HCT116 (cell line): ENCODE measurements at regions not wholly inside any gene's neighbourhood (a gene's known extent, or its start where the extent isn't known, plus 50 kb on each side); places are given as distances from the start of the nearest gene placed in this dataset.
A peak's percentile ranks its signal among the peaks of the same experiment; 100 is the strongest.

Experiments
- ATAC-seq: fragments of 200-7000 bp; cut with Tn5 transposase; 2 replicates; pipeline ENCODE4 v1.9.1; 2020; ENCODE audit warnings: mild to moderate bottlenecking, moderate library complexity
- BruUV-seq: library from RNA; stranded (reverse); fragments of 400-500 nt; replicated peaks from 2 replicates; lab custom pipeline; 2021; lab: Mats Ljungman, UMichigan
- CTCF ChIA-PET: fragments of 300-600 bp; sonication (Branson Sonifier 250); formaldehyde crosslinking; loops from one replicate; lab custom pipeline; 2021; ENCODE audit warnings: antibody characterized with exemption; lab: Charles Lee
- POLR2A ChIA-PET: fragments of 300-600, 350-600 bp; sonication (Branson Sonifier 250); formaldehyde crosslinking; loops from one replicate; lab custom pipeline; 2021; ENCODE audit warnings: antibody characterized with exemption; lab: Charles Lee
- RAD21 ChIA-PET, 2 experiments: fragments of 300-600 bp; sonication (Branson Sonifier 250); formaldehyde crosslinking; loops; one replicate each; lab custom pipeline; 2023; ENCODE audit warnings: low total read pairs in 2 of 2; ENCODE audit not compliant: uncharacterized antibody in 2 of 2, unreplicated experiment in 2 of 2, low non-redundant PET in 1 of 2; lab: Charles Lee
- DNase-seq: peaks from one replicate; pipeline ENCODE4 v3.0.0-alpha.2; 2010; ENCODE audit warnings: low read depth, low spot score
- H2AFZ ChIP-seq: fragments of 200-600 bp; shearing (Covaris generic), sonication (generic); 2 replicates; pipeline ENCODE4 v1.6.1; 2017; ENCODE audit warnings: low read depth, mixed run types, mixed read lengths, antibody characterized with exemption, low read length; ENCODE audit not compliant: poor library complexity, severe bottlenecking
- H3K27ac ChIP-seq: 2 replicates; pipeline ENCODE4 v1.5.1; 2012; ENCODE audit warnings: low read depth, low read length
- H3K27me3 ChIP-seq: fragments of 200-600 bp; sonication (generic); 2 replicates; pipeline ENCODE4 v1.6.1; 2016; ENCODE audit warnings: mixed run types, low read length, mixed read lengths; ENCODE audit not compliant: insufficient read depth
- H3K36me3 ChIP-seq, 2 experiments: fragments of 200-500 bp in 1 of 2; fragments of 200-600 bp in 1 of 2; sonication (Bioruptor generic) in 1 of 2; sonication (generic) in 1 of 2; 2 replicates each; pipeline versions ENCODE4 v1.5.1 to v1.6.1; 2014 to 2016; ENCODE audit warnings: low read length in 2 of 2, inconsistent platforms in 1 of 2, mixed read lengths in 1 of 2, mixed run types in 1 of 2; ENCODE audit not compliant: insufficient read depth in 2 of 2, control insufficient read depth in 1 of 2
- H3K4me1 ChIP-seq, 2 experiments: fragments of 200-600 bp in 1 of 2; sonication (generic) in 1 of 2; 2 replicates each; pipeline versions ENCODE4 v1.5.1 to v1.6.1; 2012 to 2017; ENCODE audit warnings: low read length in 2 of 2, inconsistent platforms in 1 of 2, mild to moderate bottlenecking in 1 of 2, mixed read lengths in 1 of 2, mixed run types in 1 of 2, moderate library complexity in 1 of 2; ENCODE audit not compliant: insufficient read depth in 2 of 2, control insufficient read depth in 1 of 2
- H3K4me2 ChIP-seq: fragments of 200-600 bp; sonication (generic); 2 replicates; pipeline ENCODE4 v1.6.1; 2017; ENCODE audit warnings: mixed run types, low read length, mixed read lengths
- H3K4me3 ChIP-seq, 2 experiments: fragments of 200-600 bp in 1 of 2; sonication (generic) in 1 of 2; replicated peaks in 1 of 2; 2 replicates each; pipeline ENCODE4 v1.5.1; 2011 to 2016; ENCODE audit warnings: low read length in 2 of 2, control low read depth in 1 of 2, low read depth in 1 of 2, mild to moderate bottlenecking in 1 of 2, mixed read lengths in 1 of 2, mixed run types in 1 of 2
- H3K79me2 ChIP-seq: fragments of 200-600 bp; sonication (generic); 2 replicates; pipeline ENCODE4 v1.6.1; 2017; ENCODE audit warnings: mild to moderate bottlenecking, mixed run types, low read length, moderate library complexity, mixed read lengths; ENCODE audit not compliant: insufficient read depth
- H3K9ac ChIP-seq: fragments of 200-600 bp; sonication (generic); 2 replicates; pipeline ENCODE4 v1.6.1; 2016; ENCODE audit warnings: low read length, mixed read lengths
- H3K9me2 ChIP-seq: fragments of 200-600 bp; sonication (generic), shearing (Covaris generic); 2 replicates; pipeline ENCODE4 v1.6.1; 2017; ENCODE audit warnings: mixed run types, mild to moderate bottlenecking, moderate library complexity; ENCODE audit not compliant: insufficient read depth
- H3K9me3 ChIP-seq, 2 experiments: fragments of 200-500 bp in 1 of 2; fragments of 200-600 bp in 1 of 2; sonication (Bioruptor generic) in 1 of 2; sonication (generic) in 1 of 2; 2 replicates each; pipeline ENCODE4 v1.6.1; 2014 to 2017; ENCODE audit warnings: low read length in 2 of 2, mixed read lengths in 2 of 2, inconsistent platforms in 1 of 2, low read depth in 1 of 2, mild to moderate bottlenecking in 1 of 2, mixed run types in 1 of 2, moderate library complexity in 1 of 2; ENCODE audit not compliant: control insufficient read depth in 1 of 2, insufficient read depth in 1 of 2
- H4K20me1 ChIP-seq: fragments of 200-600 bp; sonication (generic), shearing (Covaris generic); 2 replicates; pipeline ENCODE4 v1.6.1; 2017; ENCODE audit warnings: mixed run types, mild to moderate bottlenecking, moderate library complexity; ENCODE audit not compliant: insufficient read depth
- CEBPB ChIP-seq: IDR thresholded peaks from 2 replicates; pipeline ENCODE4 v1.6.1; 2012; ENCODE audit warnings: low read depth
- EGR1 ChIP-seq: IDR thresholded peaks from 2 replicates; pipeline ENCODE4 v1.6.1; 2012; ENCODE audit warnings: low read depth
- RAD21 ChIP-seq: IDR thresholded peaks from 2 replicates; pipeline ENCODE4 v1.6.1; 2012; ENCODE audit warnings: low read depth, mild to moderate bottlenecking
- TCF7L2 ChIP-seq: IDR thresholded peaks from 2 replicates; pipeline ENCODE4 v1.7.0; 2011; ENCODE audit warnings: borderline replicate concordance, inconsistent platforms; ENCODE audit not compliant: insufficient read depth, insufficient read length; ENCODE audit errors: extremely low read depth
- intact Hi-C: fragments of 100-400 bp; cut with micrococcal nuclease; formaldehyde crosslinking; loops from 2 replicates; pipeline ENCODE4 v1.10.0; 2022
- TF ChIP-seq, protein P1 (sequence below): IDR thresholded peaks from 2 replicates; pipeline ENCODE4 v1.6.1; 2012
- TF ChIP-seq, protein P2 (sequence below), 3 experiments: fragments of 200-600 bp in 1 of 3; sonication (generic) in 1 of 3; IDR thresholded peaks in 2 of 3; conservative IDR thresholded peaks in 1 of 3; 2 replicates each; pipeline ENCODE4 v1.5.1; 2012 to 2017; ENCODE audit warnings: low read depth in 2 of 3, low read length in 2 of 3, antibody characterized with exemption in 1 of 3, borderline replicate concordance in 1 of 3, control low read depth in 1 of 3, mild to moderate bottlenecking in 1 of 3, mixed read lengths in 1 of 3, mixed run types in 1 of 3, moderate library complexity in 1 of 3; ENCODE audit not compliant: insufficient read depth in 1 of 3

DNA sequence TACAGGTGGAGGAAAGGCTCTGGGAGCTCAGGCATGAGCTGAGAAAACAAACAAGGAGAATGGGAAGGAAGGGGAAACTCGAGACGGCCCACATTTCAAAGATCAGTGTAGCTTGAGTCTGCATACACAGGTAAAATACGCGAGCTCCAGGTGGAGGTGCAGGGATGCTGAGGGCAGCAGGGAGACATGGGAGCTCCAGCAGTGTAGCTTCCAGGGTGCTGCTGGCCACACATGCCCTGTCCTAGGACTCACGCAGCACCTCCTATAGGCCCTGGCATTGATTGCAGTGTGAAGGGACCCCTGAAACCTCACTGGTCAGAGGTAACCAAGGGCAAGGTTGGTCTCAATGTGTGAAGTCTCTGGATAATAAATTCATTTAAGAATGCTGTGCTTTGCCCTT lies 362.8 kb upstream of the HS6ST1 start:
- ChIA-PET POLR2A (no interaction called here), RAD21 (no interaction called here), CTCF (no interaction called here)
- Histone ChIP-seq H3K4me3 (no peak overlapping the region), H3K4me2 (no peak overlapping the region), H4K20me1 (no peaks in the 10 kb centered on the region), H3K27me3 (0 out of 2 replicates have a peak, but pooled peaks cover 7% of the 10 kb centered on the region), H3K27ac (no peak overlapping the region), H3K4me1 (no peaks in the 10 kb centered on the region), H3K79me2 (no peaks in the 10 kb centered on the region), H3K9me2 (no peaks in the 10 kb centered on the region), H2AFZ (no peak overlapping the region), H3K36me3 (no peaks in the 10 kb centered on the region), H3K9me3 (no peaks in the 10 kb centered on the region)
- DNase-seq (no peak), ATAC-seq (peak; percentile 83)
- BruUV-seq = no TSS peak
- intact Hi-C loops = no loop called here
- TF ChIP-seq, protein P1, sequence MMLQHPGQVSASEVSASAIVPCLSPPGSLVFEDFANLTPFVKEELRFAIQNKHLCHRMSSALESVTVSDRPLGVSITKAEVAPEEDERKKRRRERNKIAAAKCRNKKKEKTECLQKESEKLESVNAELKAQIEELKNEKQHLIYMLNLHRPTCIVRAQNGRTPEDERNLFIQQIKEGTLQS = no peak
- TF ChIP-seq RAD21 = 0 out of 2 replicates have a peak, but pooled peaks have one; percentile 3
- TF ChIP-seq, protein P2, sequence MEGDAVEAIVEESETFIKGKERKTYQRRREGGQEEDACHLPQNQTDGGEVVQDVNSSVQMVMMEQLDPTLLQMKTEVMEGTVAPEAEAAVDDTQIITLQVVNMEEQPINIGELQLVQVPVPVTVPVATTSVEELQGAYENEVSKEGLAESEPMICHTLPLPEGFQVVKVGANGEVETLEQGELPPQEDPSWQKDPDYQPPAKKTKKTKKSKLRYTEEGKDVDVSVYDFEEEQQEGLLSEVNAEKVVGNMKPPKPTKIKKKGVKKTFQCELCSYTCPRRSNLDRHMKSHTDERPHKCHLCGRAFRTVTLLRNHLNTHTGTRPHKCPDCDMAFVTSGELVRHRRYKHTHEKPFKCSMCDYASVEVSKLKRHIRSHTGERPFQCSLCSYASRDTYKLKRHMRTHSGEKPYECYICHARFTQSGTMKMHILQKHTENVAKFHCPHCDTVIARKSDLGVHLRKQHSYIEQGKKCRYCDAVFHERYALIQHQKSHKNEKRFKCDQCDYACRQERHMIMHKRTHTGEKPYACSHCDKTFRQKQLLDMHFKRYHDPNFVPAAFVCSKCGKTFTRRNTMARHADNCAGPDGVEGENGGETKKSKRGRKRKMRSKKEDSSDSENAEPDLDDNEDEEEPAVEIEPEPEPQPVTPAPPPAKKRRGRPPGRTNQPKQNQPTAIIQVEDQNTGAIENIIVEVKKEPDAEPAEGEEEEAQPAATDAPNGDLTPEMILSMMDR (IDR thresholded peaks at IDR 0.05 in 2 of 3, conservative IDR thresholded peaks at IDR 0.05 in 1 of 3; ENCODE audit: borderline replicate concordance in 1 of 3, insufficient read depth in 1 of 3, low read depth in 2 of 3, low read length in 2 of 3) = peak in 2 of 3 experiments; percentile 30 to 37; a peak in 2 of 6 replicates
- TF ChIP-seq, all 23 proteins: peak for 2
- no peak overlapping the region for H3K9ac ChIP-seq

DNA sequence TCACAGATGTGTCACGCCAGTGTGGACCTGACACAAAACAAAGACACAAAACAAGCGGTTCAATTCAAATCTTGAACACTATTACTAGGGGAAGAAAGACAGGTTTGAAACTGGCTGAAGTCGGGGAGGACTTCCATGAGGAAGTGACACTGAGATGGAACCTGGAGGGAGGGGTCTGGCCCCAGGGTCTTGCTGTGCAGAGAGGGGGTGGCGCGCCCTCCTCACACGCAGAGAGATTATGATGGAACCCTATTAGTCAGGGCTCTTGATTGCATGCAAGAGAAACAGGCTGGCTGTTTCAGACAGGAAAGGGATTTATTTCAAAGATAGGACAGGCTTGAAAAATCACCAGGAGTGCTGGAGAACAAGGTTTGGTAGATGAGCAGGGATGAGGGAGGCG lies 363.6 kb upstream of the HS6ST1 start:
- H3K4me3 ChIP-seq = no peak overlapping the region
- H3K9ac ChIP-seq = no peak overlapping the region
- H3K36me3 ChIP-seq = no peaks in the 10 kb centered on the region
- H3K4me1 ChIP-seq = no peaks in the 10 kb centered on the region
- H3K79me2 ChIP-seq = no peaks in the 10 kb centered on the region
- POLR2A ChIA-PET = no interaction called here
- DNase-seq (no peak), ATAC-seq (no peak)
- H3K4me2 ChIP-seq = no peak overlapping the region
- no peaks in the 10 kb centered on the region for H4K20me1 ChIP-seq
- no peak overlapping the region for H2AFZ ChIP-seq
- intact Hi-C loops = no loop called here
- H3K9me2 ChIP-seq = no peaks in the 10 kb centered on the region
- BruUV-seq = no TSS peak
- H3K27ac ChIP-seq = no peak overlapping the region
- H3K9me3 ChIP-seq = no peaks in the 10 kb centered on the region
- TF ChIP-seq TCF7L2 (no peak), CEBPB (no peak), EGR1 (no peak)
- RAD21 ChIA-PET = no interaction called here
- CTCF ChIA-PET = no interaction called here
- 0 out of 2 replicates have a peak, but pooled peaks cover 7% of the 10 kb centered on the region for H3K27me3 ChIP-seq
